Fibroblast of skin of right quadriceps (primary cell): ENCODE measurements at regions not wholly inside any gene's neighbourhood (a gene's known extent, or its start where the extent isn't known, plus 50 kb on each side); places are given as distances from the start of the nearest gene placed in this dataset.

Experiments
- DNase-seq: peaks from one replicate; pipeline ENCODE4 v3.0.0-alpha.2; 2013

- no peak for DNase-seq
Observed at GRCh38 chr12:4223273-4223845, 50.2 kb upstream of the CCND2 start.

- DNase-seq, result peak; percentile 20
Observed at GRCh38 chr12:4221258-4221620, 52.3 kb upstream of the CCND2 start.

- no peak for DNase-seq
Observed at GRCh38 chr12:4220536-4221257, 52.9 kb upstream of the CCND2 start.

- no peak for DNase-seq
Observed at GRCh38 chr12:4217091-4217490, 56.5 kb upstream of the CCND2 start.

GRCh38 chr12:4216187-4216927 lies 57.2 kb upstream of the CCND2 start:
- DNase-seq, result no peak

GRCh38 chr12:4215229-4216186 lies 58.1 kb upstream of the CCND2 start:
- no peak for DNase-seq

GRCh38 chr12:4214877-4215228 lies 58.7 kb upstream of the CCND2 start:
- DNase-seq, result no peak

- DNase-seq, result no peak
Observed at GRCh38 chr12:4213471-4213870, 60.1 kb upstream of the CCND2 start.

- DNase-seq, result no peak
Observed at GRCh38 chr12:4212845-4213244, 60.7 kb upstream of the CCND2 start.

- DNase-seq, result no peak
Observed at GRCh38 chr12:4211372-4211771, 62.2 kb upstream of the CCND2 start.

GRCh38 chr12:4210183-4210582 lies 63.4 kb upstream of the CCND2 start:
- no peak for DNase-seq

GRCh38 chr12:4206470-4206869 lies 67.1 kb upstream of the CCND2 start:
- DNase-seq, result no peak

GRCh38 chr12:4203772-4204376 lies 69.7 kb upstream of the CCND2 start:
- no peak for DNase-seq

GRCh38 chr12:4202918-4203317 lies 70.6 kb upstream of the CCND2 start:
- DNase-seq, result no peak

- no peak for DNase-seq
Observed at GRCh38 chr12:4202487-4202886, 71.1 kb upstream of the CCND2 start.

- no peak for DNase-seq
Observed at GRCh38 chr12:4201333-4202100, 72.0 kb upstream of the CCND2 start.

- no peak for DNase-seq
Observed at GRCh38 chr12:4197922-4198763, 75.4 kb upstream of the CCND2 start.

GRCh38 chr12:4196805-4197420 lies 76.6 kb upstream of the CCND2 start:
- no peak for DNase-seq

GRCh38 chr12:4194668-4195067 lies 78.9 kb upstream of the CCND2 start:
- no peak for DNase-seq

- no peak for DNase-seq
Observed at GRCh38 chr12:4193821-4194220, 79.7 kb upstream of the CCND2 start.

- DNase-seq, result no peak
Observed at GRCh38 chr12:4191642-4192041, 81.9 kb upstream of the CCND2 start.
